ENCODE measurements at regions not wholly inside any gene's neighbourhood (a gene's known extent, or its start where the extent isn't known, plus 50 kb on each side); places are given as distances from the start of the nearest gene placed in this dataset.

- TF ChIP-seq YY1 (IDR thresholded peaks at IDR 0.05; ENCODE audit: insufficient read depth, insufficient read length) (no peak), ZNF274 (IDR thresholded peaks at IDR 0.05; ENCODE audit: low read depth, low read length) (no peak), SUZ12 (IDR thresholded peaks at IDR 0.05; ENCODE audit: extremely low read depth, insufficient read depth, insufficient read length) (no peak)
These were observed 908.8 kb upstream of the POU3F3 start for GRCh38 chr2:103945083-103945482.
